ENCODE measurements at regions not wholly inside any gene's neighbourhood (a gene's known extent, or its start where the extent isn't known, plus 50 kb on each side); places are given as distances from the start of the nearest gene placed in this dataset.

DNA sequence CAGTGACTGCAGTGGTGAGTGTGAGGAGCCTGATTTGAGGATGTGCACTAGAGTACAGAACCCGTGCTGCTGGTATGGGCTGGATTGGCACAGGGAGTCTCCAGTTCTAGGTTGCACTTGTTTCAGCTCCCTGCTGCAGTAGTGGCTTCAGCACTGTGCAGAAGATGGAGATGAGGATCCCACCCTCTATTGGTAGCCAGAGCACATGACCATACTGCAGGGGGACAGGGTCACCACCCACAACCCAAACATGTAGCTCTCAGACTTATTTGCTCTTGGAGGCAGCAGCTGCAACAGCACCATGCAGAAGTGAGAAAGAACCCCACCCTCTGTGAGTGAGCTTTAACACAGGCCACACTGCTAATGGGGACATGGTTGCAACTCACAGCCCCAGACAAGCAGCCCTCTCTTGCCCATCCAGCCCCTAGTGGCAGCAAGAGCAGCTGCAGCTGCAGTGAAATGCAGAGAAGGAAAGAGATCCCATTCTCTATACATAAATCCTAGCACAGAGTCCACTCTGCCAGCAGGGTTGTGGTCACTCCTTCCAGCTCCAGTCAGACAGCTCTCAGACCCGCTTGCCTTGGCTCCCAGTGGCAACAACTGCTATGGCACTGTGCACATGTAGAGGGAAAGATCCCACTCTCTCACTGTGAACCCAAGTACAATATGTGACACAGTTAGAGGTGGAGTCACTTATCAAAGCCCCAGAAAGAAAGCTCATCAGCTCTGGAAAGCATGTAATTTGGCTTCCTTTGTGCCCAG is 51.4 kb upstream of the SCIN start:
- no peak for DNase-seq

DNA sequence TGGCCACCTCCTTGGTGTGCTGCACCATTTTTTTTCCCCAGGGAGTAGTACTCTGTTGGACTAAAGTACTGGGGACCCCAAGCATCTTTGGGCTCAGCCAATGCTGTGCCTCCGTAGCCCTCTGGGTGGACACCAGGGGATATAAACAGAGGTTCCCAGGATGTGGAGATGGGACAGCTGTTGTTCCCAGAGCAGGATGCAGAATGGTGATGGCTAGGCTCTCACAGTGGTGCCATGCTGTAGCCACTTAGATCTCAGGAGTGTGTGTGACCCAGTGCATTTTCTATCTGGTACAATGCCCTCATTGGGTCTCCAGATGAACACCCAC is 50.9 kb upstream of the SCIN start:
- DNase-seq = no peak

Measured in NCI-H2029 treated with DMSO at 0.1 percent for 48 hours (cell line).